ENCODE measurements at regions not wholly inside any gene's neighbourhood (a gene's known extent, or its start where the extent isn't known, plus 50 kb on each side); places are given as distances from the start of the nearest gene placed in this dataset.

- no peak for TF ChIP-seq CTCF (IDR thresholded peaks at IDR 0.05)
- no peak for TF ChIP-seq POLR2A (IDR thresholded peaks at IDR 0.05)
- no peak for TF ChIP-seq POLR2AphosphoS5 (IDR thresholded peaks at IDR 0.05)
These were observed 165.3 kb upstream of the SYT6 start for GRCh38 chr1:114318961-114319360.
